ENCODE measurements at regions not wholly inside any gene's neighbourhood (a gene's known extent, or its start where the extent isn't known, plus 50 kb on each side); places are given as distances from the start of the nearest gene placed in this dataset.
A peak's percentile ranks its signal among the peaks of the same experiment; 100 is the strongest.

DNA sequence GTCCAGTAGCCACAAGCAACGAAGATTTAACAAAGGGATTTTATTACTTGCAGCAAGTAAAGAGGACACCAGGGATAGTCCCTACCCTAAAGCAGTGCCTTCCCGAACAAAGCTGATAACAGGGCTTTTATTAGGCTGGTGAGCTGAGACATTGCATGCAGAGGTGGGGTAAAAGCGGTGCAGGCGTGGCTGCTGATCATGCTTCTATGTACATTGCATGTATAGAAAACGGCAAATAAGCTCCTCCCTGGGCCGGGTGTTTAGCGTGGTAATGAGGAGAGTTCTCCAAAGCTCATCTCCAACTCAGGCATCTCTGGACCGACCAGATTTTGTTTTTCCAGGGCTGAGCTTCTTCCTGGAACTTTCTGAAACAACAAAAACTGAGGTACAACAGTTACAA lies 83.5 kb upstream of the CDH4 start:
- FAIRE-seq: no peak
- H4K8ac ChIP-seq (ENCODE audit: extremely low read depth, insufficient read depth, low read length): no peak overlapping the region
- peaks cover 8% of the 10 kb centered on the region for H3K23me2 ChIP-seq (ENCODE audit: low read depth, low read length)
- no peaks in the 10 kb centered on the region for H3K79me2 ChIP-seq (ENCODE audit: control insufficient read depth in 1 of 2, insufficient read depth in 2 of 2, low read length in 2 of 2)
- no peaks in the 10 kb centered on the region for H3K36me3 ChIP-seq (ENCODE audit: control insufficient read depth in 2 of 4, insufficient read depth in 4 of 4, low read length in 3 of 4)
- no peak overlapping the region for H2BK120ac ChIP-seq (replicated peaks; ENCODE audit: low read depth, low read length)
- no peak overlapping the region for H3K4me2 ChIP-seq (ENCODE audit: insufficient read depth in 1 of 2, low read depth in 2 of 2, low read length in 2 of 2)
- H2AK5ac ChIP-seq (ENCODE audit: low read depth, low read length): no peak overlapping the region; the same call in 1 of the 2 replicates
- no peak overlapping the region for H3K4ac ChIP-seq (replicated peaks; ENCODE audit: insufficient read length, low read depth, low read length)
- H2BK20ac ChIP-seq (ENCODE audit: low read length): no peak overlapping the region
- TF ChIP-seq YY1 (IDR thresholded peaks at IDR 0.05; ENCODE audit: low read depth, low read length) (no peak), PHF8 (conservative IDR thresholded peaks at IDR 0.05; ENCODE audit: low read depth, low read length) (no peak)
- H3K27ac ChIP-seq (ENCODE audit: low read depth, low read length): no peak overlapping the region
- peaks cover 4 to 11% (median 9%) of the 10 kb centered on the region in 4 experiments for H3K4me1 ChIP-seq (replicated peaks in 1 of 4; ENCODE audit: control insufficient read depth in 3 of 4, insufficient read depth in 4 of 4, low read length in 3 of 4)
- H4K5ac ChIP-seq (ENCODE audit: insufficient read length, low read depth, low read length): no peak overlapping the region
- H3K14ac ChIP-seq (ENCODE audit: insufficient read length): no peak overlapping the region
- peaks cover 0 to 3% of the 10 kb centered on the region in 2 experiments for H4K20me1 ChIP-seq (replicated peaks in 1 of 2; ENCODE audit: control insufficient read depth in 1 of 2, insufficient read depth in 2 of 2, low read length in 2 of 2)
- no peak overlapping the region for H2AFZ ChIP-seq (ENCODE audit: low read length)
- H3K56ac ChIP-seq (replicated peaks; ENCODE audit: insufficient read length, low read depth, low read length): no peak overlapping the region
- 85% methylated on average over 8 of the region's 8 CpGs; no CpG with 5 or more reads in 1 of the 2 experiments for WGBS, 2 experiments (ENCODE audit: extremely low coverage in 1 of 2, insufficient coverage in 1 of 2, insufficient read length in 1 of 2, insufficient replicate concordance in 2 of 2, low coverage in 1 of 2, low lambda C conversion rate in 2 of 2, missing lambda C conversion rate in 1 of 2)
- peaks cover 0 to 16% (median 2%) of the 10 kb centered on the region in 4 experiments; a peak in 4 of 7 replicates for H3K27me3 ChIP-seq (replicated peaks in 1 of 4; ENCODE audit: control insufficient read depth in 3 of 4, extremely low read depth in 1 of 4, insufficient read depth in 3 of 4, low read length in 3 of 4)
- CTCF ChIA-PET (ENCODE audit: partially characterized antibody): interaction anchor here (0.7 to 3.6 kb wide), 11 partner anchors 14 to 586 kb away, joined by 3 to 14 read pairs (median 4); no protein-coding TSS in a partner anchor
- H2BK5ac ChIP-seq (ENCODE audit: low read depth, low read length): no peak overlapping the region
- no peak overlapping the region for H3K4me3 ChIP-seq (ENCODE audit: extremely low read depth in 1 of 4, insufficient read depth in 2 of 4, low read depth in 3 of 4, low read length in 4 of 4)
- no peak overlapping the region for H3K23ac ChIP-seq (ENCODE audit: insufficient read length)
- POLR2A ChIA-PET (ENCODE audit: partially characterized antibody): no interaction called here
- no peak overlapping the region for H4K91ac ChIP-seq (replicated peaks; ENCODE audit: insufficient read length, low read length)
- no peaks in the 10 kb centered on the region; a peak in 1 of 4 replicates for H3K9me3 ChIP-seq (ENCODE audit: insufficient read depth in 2 of 2, low read depth in 1 of 2, low read length in 1 of 2)
- H2BK12ac ChIP-seq (ENCODE audit: low read depth, low read length): peak overlapping the region; percentile 70; the same call in 1 of the 2 replicates
- H2BK15ac ChIP-seq (ENCODE audit: low read length): no peak overlapping the region
- no peak overlapping the region for H3K18ac ChIP-seq (ENCODE audit: extremely low read depth, low read length)
- no peak for DNase-seq (ENCODE audit: low read depth in 1 of 2, low spot score in 2 of 2)
- no peak overlapping the region for H3K9ac ChIP-seq (replicated peaks in 1 of 4; ENCODE audit: extremely low read depth in 1 of 4, low read depth in 3 of 4, low read length in 3 of 4)
- H3K79me1 ChIP-seq (ENCODE audit: low read depth, low read length): no peaks in the 10 kb centered on the region

Data from H1 (cell line).